ENCODE measurements at regions not wholly inside any gene's neighbourhood (a gene's known extent, or its start where the extent isn't known, plus 50 kb on each side); places are given as distances from the start of the nearest gene placed in this dataset.

- TF ChIP-seq CTCF (IDR thresholded peaks at IDR 0.05) (no peak), POLR2A (IDR thresholded peaks at IDR 0.05) (no peak)
These were observed 314.3 kb downstream of the FSIP2 start for GRCh38 chr2:186052930-186053329.

Data from vagina (tissue), 2 donors.